Anterior cingulate cortex (tissue), 58 donors: ENCODE measurements at regions not wholly inside any gene's neighbourhood (a gene's known extent, or its start where the extent isn't known, plus 50 kb on each side); places are given as distances from the start of the nearest gene placed in this dataset.

Experiments used
- DNase-seq, 58 donors: peaks; one replicate each; lab custom pipeline; 2025; lab: John Stamatoyannopoulos, UW

DNA sequence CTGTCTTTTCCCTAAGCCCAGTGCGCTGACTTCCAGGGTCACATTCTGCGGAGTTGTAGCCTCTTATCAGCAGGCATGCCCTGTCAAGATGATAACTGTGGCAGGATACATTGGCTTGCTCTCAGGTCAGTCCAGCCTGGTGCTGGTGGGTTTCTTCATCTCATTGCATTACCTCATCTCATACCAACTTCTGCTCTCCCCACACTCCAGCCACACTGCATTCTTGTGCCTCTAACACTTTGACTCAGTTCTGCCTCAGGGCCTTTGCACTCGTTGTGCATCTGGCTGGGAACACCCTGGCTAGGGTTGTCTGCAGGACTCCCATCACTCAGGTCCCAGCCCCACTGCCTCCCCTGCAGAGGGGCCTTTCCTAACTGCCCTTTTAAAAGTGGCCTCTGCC is 110.3 kb upstream of the BACH2 start:
- no peak for DNase-seq

DNA sequence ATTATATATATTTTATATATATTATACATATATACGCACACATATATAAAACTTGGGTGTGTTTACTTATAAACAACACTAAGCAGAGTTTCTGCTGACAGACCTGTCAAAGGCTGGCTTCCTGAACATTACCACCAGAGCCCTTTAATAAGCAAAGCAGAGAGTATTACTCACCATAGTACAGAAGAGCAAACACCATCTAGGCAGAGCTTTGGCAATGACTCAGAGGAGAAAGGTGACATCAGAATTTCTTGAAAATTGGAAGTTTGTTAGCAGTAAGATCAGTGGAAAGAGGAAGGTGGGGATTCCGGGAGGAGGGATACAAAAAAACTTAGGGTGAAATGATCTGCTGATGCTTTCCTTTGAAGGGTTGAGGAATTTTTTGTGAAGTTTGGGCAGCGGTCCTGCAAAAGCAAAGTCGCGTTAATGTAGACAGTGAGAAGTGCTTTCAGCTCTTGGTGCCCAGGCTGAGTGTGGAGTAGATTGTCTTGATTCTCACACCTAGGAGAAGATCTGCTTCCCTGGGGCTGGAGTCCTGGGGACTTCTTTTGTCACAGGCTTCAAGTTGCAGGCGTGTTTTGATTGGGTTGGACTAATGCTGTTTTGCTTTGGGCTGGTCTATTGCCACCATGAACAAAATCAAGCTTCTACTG is 109.6 kb upstream of the BACH2 start:
- DNase-seq, result no peak

DNA sequence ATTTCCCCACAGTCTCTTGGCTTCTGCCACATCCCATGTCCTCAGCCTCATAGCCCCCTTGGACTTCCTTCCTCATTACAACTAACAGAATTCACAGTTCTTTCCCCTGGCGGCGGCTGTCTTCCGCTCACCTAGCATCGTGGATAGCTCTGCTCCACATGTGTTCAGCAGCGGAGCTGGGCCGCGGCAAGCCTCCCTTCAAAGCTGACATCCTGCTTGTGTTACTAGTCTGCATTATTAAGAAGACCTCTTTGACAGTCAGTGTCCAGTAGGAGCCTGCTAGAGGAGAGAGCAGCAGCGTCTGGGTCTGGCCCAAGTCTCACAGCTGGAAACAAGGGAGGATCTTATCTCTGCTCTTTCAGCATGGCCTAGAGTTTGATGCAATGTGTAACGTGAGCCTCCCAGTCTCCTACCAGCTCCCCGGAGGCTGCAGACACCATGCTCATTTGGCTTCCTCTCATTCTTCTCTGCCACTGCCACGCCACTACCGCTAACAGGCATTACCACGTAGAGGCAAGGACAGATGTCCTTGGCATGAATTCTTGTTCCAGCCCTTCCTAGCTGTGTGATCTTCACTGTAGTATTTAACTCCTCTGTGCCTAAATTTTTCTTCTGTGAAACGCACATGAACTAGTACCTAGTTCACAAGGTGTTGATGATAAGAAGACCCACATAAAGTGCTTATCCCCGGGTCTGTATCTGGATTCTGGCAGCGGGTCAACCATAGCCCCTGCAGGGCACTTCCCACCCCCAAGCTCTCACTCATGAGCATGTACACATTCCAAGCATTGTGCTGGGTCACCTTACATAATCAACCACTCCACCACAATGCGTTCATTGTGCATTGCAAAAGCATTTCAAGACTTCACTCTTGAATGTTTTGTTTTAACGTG is 107.1 kb upstream of the BACH2 start:
- DNase-seq, result peak in 1 of 58 donors; percentile 7

DNA sequence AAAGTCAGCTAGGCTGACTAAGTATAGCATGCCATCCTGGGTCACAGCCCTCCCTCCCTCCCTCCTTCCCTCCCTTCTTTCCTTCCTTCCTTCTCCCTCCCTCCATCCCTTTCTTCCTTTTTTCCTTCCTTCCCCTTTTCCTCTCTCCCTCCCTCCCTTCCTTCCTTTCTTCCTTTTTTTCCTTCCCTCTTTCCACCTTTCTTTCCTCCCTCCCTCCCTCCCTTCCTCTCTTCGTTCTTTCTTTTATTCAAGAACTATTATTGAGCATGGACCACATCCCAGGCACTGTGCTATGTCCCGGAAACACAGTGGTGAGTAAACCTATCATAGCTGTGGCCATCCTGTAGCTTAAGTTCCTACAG is 106.2 kb upstream of the BACH2 start:
- DNase-seq, result no peak

DNA sequence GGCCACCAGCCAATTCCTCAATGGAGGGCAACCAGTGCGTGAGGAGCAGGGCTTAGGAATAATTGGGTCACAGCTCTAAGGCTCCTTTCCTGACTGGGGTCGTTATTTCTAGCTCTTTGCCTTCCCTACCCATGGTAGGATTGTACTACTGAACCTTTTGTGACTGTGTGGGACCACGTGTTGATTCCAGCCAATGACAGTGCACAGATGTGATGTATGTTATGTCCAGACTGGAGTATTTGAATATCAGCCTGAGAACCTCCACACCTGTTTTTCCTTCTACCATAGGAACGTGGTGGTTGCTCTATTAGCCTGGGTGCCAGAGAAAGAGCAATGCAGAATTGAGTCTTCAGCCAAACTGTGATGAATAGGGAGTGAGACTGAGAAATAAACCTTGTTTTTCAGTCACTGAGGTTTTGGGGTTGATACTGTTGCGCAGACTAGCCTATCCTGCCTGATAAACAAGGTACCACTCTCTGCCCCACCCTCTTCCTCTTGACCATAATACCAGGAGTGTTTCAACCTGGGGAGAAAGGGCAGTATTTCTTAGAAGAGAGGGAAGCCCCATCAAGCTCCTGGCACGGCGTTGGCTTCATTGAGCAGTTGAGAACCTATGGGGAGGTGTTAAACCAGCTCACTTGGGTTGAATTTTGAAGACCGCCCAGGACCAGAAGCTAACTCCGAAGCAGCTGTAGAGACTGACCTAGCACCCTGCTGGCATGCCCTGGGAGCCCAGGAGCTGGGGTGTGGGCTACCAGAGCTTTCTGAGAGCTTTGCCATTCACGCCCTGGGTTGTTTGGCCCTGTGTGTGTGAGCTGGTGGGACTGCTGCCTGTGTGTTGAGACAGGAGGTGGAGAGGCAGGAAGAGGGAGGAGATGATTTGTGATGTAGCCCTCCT is 105.5 kb upstream of the BACH2 start:
- DNase-seq, result no peak

- DNase-seq, result peak in 1 of 58 donors; percentile 9
These were observed 103.3 kb upstream of the BACH2 start for GRCh38 chr6:90399970-90400369.

DNA sequence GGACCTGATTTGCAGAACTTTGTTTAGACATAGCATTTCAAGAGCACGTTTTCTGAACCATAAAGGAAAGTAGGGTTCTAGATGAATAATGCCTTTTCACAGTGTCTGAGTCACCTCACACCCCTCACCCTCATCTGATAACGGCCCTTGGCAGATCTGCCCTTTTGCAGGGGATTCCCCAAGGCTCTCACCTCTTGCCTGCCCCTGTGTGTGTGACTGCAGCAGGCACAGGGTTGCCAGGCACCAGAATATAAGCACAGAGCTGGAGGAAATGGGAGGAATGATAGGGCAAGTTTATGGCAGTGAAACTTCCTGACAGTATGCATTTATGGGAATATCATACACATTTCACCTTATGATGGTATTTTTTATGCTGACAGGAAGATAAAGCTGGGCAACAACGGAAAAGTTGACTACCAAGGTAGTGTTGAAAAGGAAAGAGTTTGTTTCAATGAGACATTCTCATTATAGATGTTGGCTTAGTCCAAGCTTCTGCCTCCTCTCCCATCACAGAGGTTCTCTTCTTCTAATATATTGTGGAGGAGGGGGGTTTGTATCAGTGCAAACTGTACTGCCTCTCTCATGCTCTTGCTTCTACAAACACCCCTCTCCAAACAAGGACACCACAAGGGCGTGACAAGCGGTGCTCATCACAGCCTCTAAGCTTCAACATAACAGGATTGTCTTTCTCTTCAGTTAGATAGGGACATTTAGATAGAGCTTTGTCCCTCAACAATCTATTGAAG is 101.5 kb upstream of the BACH2 start:
- no peak for DNase-seq

- DNase-seq, result no peak
These were observed 100.4 kb upstream of the BACH2 start for GRCh38 chr6:90397047-90397446.

DNA sequence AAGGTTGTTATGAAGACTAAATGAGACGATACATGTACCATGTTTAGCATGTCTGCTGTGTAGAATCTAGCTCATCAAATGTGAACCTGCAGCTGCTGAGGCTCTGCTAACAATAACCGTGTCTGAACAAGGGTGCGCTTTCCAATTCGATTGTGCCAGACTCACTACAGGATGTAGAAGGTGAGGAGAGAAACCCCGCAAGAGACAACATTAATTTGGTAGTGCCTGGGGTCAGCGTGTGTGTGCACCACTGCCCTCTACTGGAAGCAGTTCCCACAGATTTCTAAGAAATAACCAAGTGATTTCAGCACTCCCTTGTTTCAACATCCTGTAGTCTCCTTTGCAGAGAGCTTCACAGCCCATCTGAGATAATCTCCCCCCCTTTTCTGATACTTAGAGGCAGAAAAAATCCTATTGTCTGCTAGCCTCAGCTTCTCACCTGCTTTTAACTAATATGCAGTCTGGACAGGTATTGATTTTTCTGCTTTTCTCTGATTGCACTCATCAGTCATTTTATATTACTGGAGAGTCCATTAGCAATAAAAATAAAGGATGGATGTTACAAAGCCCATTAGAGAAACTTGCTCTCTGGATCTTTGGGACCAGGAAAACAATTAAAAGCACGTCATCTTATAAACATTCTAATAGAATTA is 96.7 kb upstream of the BACH2 start:
- DNase-seq, result peak in 32 of 58 donors; percentile 4 to 52 (median 16)

- no peak for DNase-seq
These were observed 93.7 kb upstream of the BACH2 start for GRCh38 chr6:90390379-90390778.

GRCh38 chr6:90388395-90388794 is 91.8 kb upstream of the BACH2 start:
- DNase-seq, result peak in 1 of 58 donors; percentile 11

GRCh38 chr6:90387826-90388225 is 91.2 kb upstream of the BACH2 start:
- no peak for DNase-seq

DNA sequence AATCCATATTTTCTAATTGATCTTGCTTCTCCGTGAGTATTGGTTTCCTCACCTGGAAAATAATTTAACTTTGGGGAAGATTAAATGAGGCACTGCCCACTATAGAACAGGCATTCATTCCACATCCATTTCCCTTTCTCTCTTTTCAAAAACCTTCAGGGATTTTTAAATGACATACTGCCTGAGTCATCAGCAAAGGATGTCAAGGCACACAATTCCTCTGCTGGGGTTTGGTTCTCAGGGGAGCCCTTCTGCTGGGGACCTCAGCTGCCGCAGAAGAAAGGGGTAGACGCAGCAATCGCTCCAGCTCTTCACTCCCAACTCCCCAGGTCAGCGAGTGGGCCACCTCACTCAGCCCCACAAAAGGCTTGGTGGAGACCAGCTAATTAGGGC is 90.7 kb upstream of the BACH2 start:
- DNase-seq, result no peak

GRCh38 chr6:90386399-90387382 is 90.0 kb upstream of the BACH2 start:
- peak in 5 of 58 donors; percentile 1 to 23 (median 10) for DNase-seq

GRCh38 chr6:90385759-90386313 is 89.2 kb upstream of the BACH2 start:
- no peak for DNase-seq

- DNase-seq, result no peak
These were observed 88.1 kb upstream of the BACH2 start for GRCh38 chr6:90384720-90385119.

DNA sequence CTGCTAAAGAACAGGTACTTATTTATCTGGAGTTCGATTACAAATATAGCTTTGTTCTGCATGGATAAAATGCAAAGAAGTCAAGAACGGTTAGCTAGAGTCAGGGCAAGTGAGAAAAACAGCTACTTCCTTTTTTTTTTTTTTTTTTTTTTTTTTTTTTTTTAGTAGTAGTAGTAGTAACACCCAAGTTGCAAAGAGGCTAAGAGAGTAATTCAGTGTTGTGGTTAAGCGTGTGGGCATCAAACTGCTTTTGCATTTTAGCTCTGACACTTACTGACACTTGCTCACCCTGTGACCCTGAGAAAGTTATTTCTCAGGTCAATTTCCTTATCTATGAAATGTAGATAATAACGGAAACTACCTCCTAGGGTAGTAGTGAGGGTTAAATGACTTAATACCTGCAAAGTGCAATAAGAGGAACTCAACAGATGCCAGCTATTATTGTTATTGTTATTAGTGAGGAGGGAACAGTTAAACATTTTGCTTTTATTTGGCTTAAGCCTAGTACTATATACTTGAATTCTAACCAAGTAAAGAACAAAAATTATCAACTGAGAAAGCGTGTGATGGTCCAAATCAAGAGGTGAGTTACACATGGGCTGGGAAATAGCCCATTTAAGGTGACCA is 86.7 kb upstream of the BACH2 start:
- DNase-seq, result no peak

DNA sequence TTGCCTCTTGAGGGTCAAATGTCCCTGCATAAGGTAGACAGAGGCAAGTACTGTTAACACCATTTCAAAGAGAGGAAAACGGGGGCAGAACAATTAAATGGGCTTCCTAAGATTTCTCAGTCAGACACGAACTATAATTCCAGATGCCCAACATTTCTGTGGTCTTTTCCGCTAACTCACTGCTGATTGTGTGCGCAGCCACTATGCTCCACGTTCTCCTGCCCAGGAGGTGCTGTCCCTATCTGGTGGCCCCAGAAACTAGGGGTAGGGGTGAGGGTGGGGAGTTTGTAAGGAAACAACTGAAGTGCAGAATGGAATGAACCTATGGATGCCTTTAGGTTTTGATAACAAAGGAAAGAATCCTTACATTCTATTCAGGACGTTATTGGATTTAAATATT is 86.1 kb upstream of the BACH2 start:
- no peak for DNase-seq
